OCI-LY7 (cell line): ENCODE measurements at regions not wholly inside any gene's neighbourhood (a gene's known extent, or its start where the extent isn't known, plus 50 kb on each side); places are given as distances from the start of the nearest gene placed in this dataset.

Experiments
- EZH2phosphoT487 ChIP-seq: fragments of 200-600 bp; sonication (generic); IDR thresholded peaks from 2 replicates; pipeline ENCODE4 v1.6.1; 2018; ENCODE audit warnings: low read depth, borderline replicate concordance, mild to moderate bottlenecking, mixed run types, antibody characterized with exemption, low read length, moderate library complexity, mixed read lengths
- TF ChIP-seq, protein P1 (sequence below): fragments of 200-600 bp; sonication (generic); conservative IDR thresholded peaks from 2 replicates; pipeline ENCODE4 v1.5.1; 2014; ENCODE audit warnings: mild to moderate bottlenecking, antibody characterized with exemption, low read length, moderate library complexity, mixed read lengths

- TF ChIP-seq, protein P1, sequence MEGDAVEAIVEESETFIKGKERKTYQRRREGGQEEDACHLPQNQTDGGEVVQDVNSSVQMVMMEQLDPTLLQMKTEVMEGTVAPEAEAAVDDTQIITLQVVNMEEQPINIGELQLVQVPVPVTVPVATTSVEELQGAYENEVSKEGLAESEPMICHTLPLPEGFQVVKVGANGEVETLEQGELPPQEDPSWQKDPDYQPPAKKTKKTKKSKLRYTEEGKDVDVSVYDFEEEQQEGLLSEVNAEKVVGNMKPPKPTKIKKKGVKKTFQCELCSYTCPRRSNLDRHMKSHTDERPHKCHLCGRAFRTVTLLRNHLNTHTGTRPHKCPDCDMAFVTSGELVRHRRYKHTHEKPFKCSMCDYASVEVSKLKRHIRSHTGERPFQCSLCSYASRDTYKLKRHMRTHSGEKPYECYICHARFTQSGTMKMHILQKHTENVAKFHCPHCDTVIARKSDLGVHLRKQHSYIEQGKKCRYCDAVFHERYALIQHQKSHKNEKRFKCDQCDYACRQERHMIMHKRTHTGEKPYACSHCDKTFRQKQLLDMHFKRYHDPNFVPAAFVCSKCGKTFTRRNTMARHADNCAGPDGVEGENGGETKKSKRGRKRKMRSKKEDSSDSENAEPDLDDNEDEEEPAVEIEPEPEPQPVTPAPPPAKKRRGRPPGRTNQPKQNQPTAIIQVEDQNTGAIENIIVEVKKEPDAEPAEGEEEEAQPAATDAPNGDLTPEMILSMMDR: no peak
- no peak for TF ChIP-seq EZH2phosphoT487
Observed at GRCh38 chr6:44047801-44048200, 79.5 kb downstream of the MRPL14 start.
